ENCODE measurements at regions not wholly inside any gene's neighbourhood (a gene's known extent, or its start where the extent isn't known, plus 50 kb on each side); places are given as distances from the start of the nearest gene placed in this dataset.

- no peak for TF ChIP-seq EZH2 (IDR thresholded peaks at IDR 0.05; ENCODE audit: borderline replicate concordance, low read length)
- no peak for TF ChIP-seq CTCF (IDR thresholded peaks at IDR 0.05; ENCODE audit: low read length)
These were observed 251.9 kb upstream of the GRM3 start for GRCh38 chr7:86391813-86392212.

Data from OCI-LY1 (cell line).